ENCODE measurements at regions not wholly inside any gene's neighbourhood (a gene's known extent, or its start where the extent isn't known, plus 50 kb on each side); places are given as distances from the start of the nearest gene placed in this dataset.

- TF ChIP-seq REST (IDR thresholded peaks at IDR 0.05; ENCODE audit: insufficient replicate concordance, low read depth) (no peak), GABPA (IDR thresholded peaks at IDR 0.05; ENCODE audit: low read depth) (no peak), SPI1 (IDR thresholded peaks at IDR 0.05; ENCODE audit: borderline replicate concordance, low read depth) (no peak), POLR2AphosphoS5 (IDR thresholded peaks at IDR 0.05; ENCODE audit: low read depth) (no peak)
- TF ChIP-seq, protein P1, sequence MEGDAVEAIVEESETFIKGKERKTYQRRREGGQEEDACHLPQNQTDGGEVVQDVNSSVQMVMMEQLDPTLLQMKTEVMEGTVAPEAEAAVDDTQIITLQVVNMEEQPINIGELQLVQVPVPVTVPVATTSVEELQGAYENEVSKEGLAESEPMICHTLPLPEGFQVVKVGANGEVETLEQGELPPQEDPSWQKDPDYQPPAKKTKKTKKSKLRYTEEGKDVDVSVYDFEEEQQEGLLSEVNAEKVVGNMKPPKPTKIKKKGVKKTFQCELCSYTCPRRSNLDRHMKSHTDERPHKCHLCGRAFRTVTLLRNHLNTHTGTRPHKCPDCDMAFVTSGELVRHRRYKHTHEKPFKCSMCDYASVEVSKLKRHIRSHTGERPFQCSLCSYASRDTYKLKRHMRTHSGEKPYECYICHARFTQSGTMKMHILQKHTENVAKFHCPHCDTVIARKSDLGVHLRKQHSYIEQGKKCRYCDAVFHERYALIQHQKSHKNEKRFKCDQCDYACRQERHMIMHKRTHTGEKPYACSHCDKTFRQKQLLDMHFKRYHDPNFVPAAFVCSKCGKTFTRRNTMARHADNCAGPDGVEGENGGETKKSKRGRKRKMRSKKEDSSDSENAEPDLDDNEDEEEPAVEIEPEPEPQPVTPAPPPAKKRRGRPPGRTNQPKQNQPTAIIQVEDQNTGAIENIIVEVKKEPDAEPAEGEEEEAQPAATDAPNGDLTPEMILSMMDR (IDR thresholded peaks at IDR 0.05; ENCODE audit: insufficient read depth, low read length): no peak
- DNase-seq (ENCODE audit: low read depth in 1 of 2, low spot score in 1 of 2): no peak
- Histone ChIP-seq H3K4me3 (replicated peaks; ENCODE audit: insufficient read depth, low read length) (no peak overlapping the region), H3K27ac (replicated peaks) (no peak overlapping the region), H3K27me3 (ENCODE audit: insufficient read depth, poor library complexity, severe bottlenecking) (no peaks in the 10 kb centered on the region)
Measured at GRCh38 chr16:47847220-47847970, 308.4 kb downstream of the ABCC12 start.

- TF ChIP-seq REST (IDR thresholded peaks at IDR 0.05; ENCODE audit: insufficient replicate concordance, low read depth) (no peak), SPI1 (IDR thresholded peaks at IDR 0.05; ENCODE audit: borderline replicate concordance, low read depth) (no peak), POLR2AphosphoS5 (IDR thresholded peaks at IDR 0.05; ENCODE audit: low read depth) (no peak), GABPA (IDR thresholded peaks at IDR 0.05; ENCODE audit: low read depth) (no peak)
- TF ChIP-seq, protein P1 (IDR thresholded peaks at IDR 0.05; ENCODE audit: insufficient read depth, low read length): no peak
- DNase-seq (ENCODE audit: low read depth in 1 of 2, low spot score in 1 of 2): no peak
- no peak overlapping the region for H3K4me3 ChIP-seq (replicated peaks; ENCODE audit: insufficient read depth, low read length)
- no peaks in the 10 kb centered on the region for H3K27me3 ChIP-seq (ENCODE audit: insufficient read depth, poor library complexity, severe bottlenecking)
- no peak overlapping the region for H3K27ac ChIP-seq (replicated peaks)
Measured at GRCh38 chr16:47834485-47835024, 321.2 kb downstream of the ABCC12 start.

DNA sequence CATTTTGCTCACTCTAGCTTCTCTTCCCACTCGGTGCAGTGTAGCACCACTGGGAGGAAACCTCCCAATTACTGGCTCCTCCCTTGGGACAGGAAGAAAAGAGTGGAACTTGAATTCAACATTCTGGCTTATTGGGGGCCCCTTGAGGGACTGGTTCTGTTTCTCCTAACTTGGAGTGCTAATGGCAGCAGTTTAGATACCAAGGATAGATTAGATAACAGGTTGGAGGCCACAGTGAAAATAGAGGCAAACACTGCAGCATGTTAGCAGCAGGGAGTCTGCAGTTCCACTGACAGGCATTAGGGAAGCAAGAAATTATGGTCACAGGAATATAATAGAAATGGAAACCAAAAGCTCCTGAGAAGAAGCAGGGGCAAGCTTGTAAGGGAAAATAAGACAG lies 322.0 kb downstream of the ABCC12 start:
- Histone ChIP-seq H3K4me3 (replicated peaks; ENCODE audit: insufficient read depth, low read length) (no peak overlapping the region), H3K27ac (replicated peaks) (no peak overlapping the region), H3K27me3 (ENCODE audit: insufficient read depth, poor library complexity, severe bottlenecking) (no peaks in the 10 kb centered on the region)
- TF ChIP-seq GABPA (IDR thresholded peaks at IDR 0.05; ENCODE audit: low read depth): no peak
- no peak for TF ChIP-seq SPI1 (IDR thresholded peaks at IDR 0.05; ENCODE audit: borderline replicate concordance, low read depth)
- TF ChIP-seq POLR2AphosphoS5 (IDR thresholded peaks at IDR 0.05; ENCODE audit: low read depth): no peak
- TF ChIP-seq, protein P1 (IDR thresholded peaks at IDR 0.05; ENCODE audit: insufficient read depth, low read length): no peak
- no peak for TF ChIP-seq REST (IDR thresholded peaks at IDR 0.05; ENCODE audit: insufficient replicate concordance, low read depth)
- DNase-seq (ENCODE audit: low read depth in 1 of 2, low spot score in 1 of 2): no peak
